ENCODE measurements at regions not wholly inside any gene's neighbourhood (a gene's known extent, or its start where the extent isn't known, plus 50 kb on each side); places are given as distances from the start of the nearest gene placed in this dataset.

DNA sequence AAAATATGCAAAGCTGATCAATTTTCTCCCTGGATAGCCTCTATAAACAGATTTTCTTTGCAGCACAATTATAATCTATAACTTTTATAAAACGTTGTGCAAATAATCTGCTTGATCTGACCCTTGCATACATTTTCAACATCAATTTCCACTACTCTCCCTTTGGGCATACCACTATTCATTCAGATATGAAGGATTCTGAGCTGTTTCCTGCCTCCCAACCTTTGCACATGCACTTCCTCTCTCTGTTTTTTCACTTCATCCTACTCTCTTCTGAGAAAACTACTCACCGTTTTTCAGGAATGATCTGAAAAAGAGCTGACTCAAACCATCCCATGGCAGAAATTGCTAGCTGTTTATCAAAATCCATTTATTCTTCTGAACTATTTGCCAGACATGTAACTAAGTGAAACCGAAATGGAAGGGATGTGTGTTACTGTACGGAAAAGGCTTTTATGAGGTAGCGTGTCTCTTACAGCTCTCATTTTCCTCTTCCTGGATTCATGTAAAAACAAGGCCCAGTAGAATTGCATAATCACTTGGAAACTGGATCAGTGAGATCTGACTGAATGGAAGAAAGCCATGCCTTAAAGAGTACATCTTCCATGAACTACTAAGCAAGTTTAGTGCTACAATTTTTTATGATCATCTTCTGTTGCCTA is 1447.3 kb upstream of the MIR17HG start:
- no peak for DNase-seq (ENCODE audit: low spot score)

DNA sequence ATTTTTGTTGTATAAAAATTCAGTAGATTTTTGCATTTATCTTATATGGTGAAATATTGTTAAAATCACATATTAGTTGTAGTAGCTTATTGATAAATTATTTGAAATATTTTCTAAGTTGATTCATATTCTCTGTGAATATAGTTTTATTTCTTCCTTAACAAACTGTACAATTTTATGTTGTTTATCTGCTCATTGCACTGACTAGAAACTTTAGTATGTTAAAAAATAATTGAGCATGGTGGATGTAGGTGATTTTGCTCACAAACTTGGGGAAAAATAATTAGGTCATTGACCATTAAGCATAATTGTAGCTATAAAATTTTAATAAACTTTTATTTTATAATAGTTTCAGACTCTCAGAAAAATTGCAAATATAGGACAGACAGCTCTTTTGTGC is 1445.3 kb upstream of the MIR17HG start:
- DNase-seq (ENCODE audit: low spot score) = no peak

- no peak for DNase-seq (ENCODE audit: low spot score)
Observed at GRCh38 chr13:89903115-89903514, 1444.4 kb upstream of the MIR17HG start.

DNA sequence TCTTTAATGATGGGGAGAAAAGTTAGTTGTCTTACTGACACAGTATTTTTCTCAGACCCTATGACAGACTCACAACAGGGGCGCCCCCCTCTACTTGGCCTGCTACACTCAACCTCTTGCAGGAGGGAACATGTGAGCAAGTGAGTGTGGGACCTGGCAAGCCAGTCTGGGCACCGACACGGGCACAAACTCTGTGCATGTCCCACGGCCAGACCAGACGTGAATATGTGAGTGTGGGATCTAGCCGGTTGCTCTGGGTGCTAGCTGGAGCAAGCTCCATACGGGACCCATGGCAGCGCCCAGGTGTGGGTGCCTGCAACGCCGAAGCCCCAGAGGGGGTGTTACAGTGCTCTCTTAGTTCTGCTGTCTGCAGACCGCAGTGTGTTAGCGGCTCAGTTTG is 1437.3 kb upstream of the MIR17HG start:
- DNase-seq (ENCODE audit: low spot score) = no peak

DNA sequence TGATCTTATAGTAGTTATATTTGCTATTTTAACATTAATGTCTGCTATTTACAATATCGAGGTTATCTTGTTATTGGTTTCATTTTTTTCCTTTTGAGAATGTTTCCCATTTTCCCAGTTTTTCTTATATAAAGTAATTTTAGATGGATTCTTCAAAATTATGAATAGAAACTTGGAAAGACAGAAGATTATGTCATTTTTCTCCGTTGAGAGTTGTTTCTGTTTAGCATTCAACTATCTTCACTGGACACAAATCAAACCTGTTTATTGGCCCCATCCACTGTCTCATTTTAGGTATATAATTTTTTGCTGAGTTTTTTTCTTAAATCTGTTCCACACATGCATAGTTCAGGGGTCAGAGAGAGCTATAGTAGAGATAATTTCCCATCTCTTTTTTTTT is 1430.9 kb upstream of the MIR17HG start:
- DNase-seq (ENCODE audit: low spot score) = no peak

GRCh38 chr13:89920461-89920860 is 1427.0 kb upstream of the MIR17HG start:
- DNase-seq (ENCODE audit: low spot score) = no peak

DNA sequence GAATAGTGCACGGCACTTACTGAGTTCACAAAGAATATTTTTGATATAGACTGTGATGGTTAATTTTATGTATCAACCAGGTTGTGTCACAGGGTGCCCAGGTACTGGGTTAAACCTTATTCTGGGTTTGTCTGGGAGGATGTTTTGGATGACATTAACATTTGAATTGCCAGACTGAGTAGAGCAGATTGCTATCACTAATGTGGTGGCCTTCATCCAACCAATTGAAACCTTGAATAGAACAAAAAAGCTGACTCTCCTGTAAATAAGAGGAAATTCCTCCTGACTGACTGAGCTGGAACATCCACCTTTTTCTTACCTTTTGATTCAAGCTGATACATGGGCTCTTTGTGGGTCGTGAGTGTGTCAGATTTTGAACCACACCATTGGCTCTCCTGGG is 1424.4 kb upstream of the MIR17HG start:
- no peak for DNase-seq (ENCODE audit: low spot score)

DNA sequence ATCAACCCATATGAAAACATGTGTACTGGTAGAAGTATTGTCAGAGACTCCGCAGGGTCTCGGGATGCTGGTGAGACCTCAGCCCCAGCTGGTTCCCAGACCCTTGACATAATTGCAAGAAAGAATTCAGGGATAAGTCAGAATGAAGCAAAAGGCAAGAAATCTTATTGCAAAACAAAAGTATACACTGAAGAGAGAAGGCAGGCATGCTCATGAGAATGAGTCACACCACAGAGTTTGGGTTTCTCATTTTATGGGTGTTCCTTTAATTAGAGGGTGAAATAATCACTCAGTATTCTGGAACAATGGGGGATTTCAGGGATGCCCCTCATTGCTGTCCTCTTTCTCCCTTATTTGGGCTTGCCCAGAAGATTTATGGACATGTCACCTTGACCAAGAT is 1423.8 kb upstream of the MIR17HG start:
- no peak for DNase-seq (ENCODE audit: low spot score)

DNA sequence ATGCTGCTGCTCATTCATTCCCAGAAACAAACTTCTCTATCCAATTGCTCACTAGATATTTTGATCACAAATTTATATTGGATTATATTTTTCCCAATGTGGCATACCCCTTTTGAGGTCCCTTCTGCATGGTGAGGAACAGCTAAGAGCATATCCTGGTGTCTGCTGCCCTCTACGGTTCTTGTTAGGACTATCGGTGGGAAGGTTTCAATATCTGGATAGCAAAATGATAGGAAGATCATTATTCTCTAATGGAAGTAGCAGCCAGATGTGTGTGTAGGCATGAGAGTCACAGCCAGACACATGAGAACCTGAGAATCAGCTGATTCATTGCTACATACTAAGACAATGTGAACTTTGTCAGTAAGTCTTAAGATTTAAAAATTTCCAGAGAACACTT is 1422.4 kb upstream of the MIR17HG start:
- no peak for DNase-seq (ENCODE audit: low spot score)

DNA sequence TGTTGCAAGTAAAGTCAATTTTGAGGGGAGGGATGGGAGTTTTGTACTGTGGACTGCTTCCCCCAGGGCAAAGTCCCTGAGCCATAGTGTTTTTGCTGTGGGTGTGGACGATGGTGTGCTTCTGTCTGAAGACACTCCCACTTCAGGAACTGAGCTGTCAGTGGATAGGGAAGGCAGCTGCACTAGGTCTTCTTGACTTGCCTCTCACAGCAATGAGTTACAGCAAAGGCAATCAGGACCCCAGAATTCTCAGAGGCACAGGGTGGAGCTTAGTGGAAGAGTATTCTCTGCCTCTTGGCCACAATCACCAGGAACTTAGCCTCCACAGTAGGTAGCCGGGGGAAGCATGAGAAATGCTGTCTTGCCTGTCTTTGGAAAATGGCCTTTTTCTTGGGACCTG is 1416.6 kb upstream of the MIR17HG start:
- DNase-seq (ENCODE audit: low spot score) = no peak

- no peak for DNase-seq (ENCODE audit: low spot score)
Observed at GRCh38 chr13:89932902-89933301, 1414.6 kb upstream of the MIR17HG start.

- no peak for DNase-seq (ENCODE audit: low spot score)
Observed at GRCh38 chr13:89936256-89936655, 1411.2 kb upstream of the MIR17HG start.

- no peak for DNase-seq (ENCODE audit: low spot score)
Observed at GRCh38 chr13:89937420-89937819, 1410.1 kb upstream of the MIR17HG start.

GRCh38 chr13:89940383-89940782 is 1407.1 kb upstream of the MIR17HG start:
- no peak for DNase-seq (ENCODE audit: low spot score)

DNA sequence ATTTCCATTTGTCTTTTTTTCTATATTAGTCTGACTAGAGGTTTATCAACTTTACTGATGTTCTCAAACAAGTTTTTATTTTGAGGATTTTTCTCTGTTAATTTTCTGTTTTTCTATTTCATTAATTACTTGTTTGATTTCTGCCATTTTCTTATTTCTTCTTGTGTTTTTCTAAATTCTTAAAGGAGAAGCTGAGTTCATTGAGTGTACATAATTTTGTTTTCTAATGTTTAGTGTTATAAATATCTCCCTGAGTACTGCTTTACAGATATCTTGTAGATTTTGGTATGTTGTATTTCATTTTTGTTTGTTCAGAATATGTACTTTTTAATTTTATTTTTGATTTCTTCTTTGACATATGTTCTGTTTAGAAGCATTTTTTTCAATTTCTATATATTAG is 1404.3 kb upstream of the MIR17HG start:
- DNase-seq (ENCODE audit: low spot score) = no peak

- no peak for DNase-seq (ENCODE audit: low spot score)
Observed at GRCh38 chr13:89950225-89950624, 1397.3 kb upstream of the MIR17HG start.

DNA sequence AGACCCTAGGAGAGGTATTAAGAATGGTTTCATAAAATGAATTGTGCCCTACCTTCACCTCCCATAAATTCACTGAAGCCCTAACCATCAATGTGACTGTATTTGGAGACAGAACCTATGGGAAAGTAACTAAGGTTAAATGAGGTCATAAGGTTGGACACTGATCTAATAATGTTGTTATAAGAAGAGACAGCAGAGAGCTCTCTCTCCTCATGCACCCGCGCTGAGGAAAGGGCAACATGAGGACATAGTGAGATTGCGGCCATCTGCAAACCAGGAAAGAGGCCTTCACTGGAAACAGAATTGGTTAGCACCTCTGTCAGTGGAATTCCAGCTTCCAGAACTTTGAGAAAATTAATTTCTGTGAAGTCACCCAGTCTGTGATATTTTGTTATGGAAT is 1396.1 kb upstream of the MIR17HG start:
- no peak for DNase-seq (ENCODE audit: low spot score)

DNA sequence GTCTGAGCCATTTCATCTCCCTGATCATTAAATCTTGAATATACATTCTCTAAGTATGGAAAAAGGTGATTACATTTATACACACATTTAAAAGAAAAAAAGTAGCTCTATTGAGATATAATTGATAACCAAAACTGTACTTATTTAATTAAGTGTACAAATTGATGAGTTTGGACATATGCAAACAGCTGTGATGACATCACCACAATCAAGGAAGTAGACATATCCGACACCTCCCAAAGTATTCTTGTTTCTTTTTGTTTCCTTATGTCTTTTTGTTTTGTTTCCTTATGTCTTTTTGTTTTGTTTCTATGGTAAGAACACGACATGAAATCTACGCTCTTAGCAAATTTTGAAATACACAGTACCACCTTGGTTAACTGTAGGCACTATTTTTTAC is 1393.9 kb upstream of the MIR17HG start:
- no peak for DNase-seq (ENCODE audit: low spot score)

DNA sequence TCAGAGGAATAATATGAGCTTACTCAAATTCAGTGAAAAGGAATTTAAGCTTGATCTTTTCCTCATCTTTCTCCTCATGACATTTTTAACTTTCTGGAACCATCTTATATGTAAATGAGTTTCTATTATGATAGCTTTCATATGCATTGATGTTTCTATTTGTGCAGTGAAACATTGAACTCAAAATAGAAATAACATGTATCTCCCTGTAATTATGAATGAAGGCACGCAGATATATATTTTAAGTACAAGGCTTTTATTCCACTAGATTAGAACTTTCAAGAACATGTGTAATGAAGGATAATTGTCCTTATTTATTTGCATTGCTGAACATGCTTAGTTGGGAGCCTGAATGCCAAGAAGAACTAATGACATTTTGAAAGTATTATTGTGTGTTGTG is 1391.7 kb upstream of the MIR17HG start:
- DNase-seq (ENCODE audit: low spot score) = no peak

DNA sequence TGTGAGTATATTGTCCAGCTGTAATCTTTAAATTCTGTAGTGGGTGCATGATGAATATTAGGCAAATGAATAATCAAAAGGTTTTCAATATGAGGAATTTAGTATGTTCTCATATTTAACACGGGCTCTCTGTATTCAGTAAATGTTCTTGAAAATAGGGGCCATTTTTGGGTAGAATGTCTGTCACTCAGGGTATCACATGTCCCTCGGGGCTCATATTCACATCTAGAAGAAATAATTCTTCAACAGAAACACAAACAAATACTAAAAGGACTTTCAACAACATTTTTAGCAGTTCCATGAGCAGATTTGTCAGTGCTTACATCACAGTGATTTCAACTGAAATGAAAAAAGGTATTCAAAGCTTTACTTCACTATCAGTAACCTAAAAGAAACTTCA is 1388.4 kb upstream of the MIR17HG start:
- DNase-seq (ENCODE audit: low spot score) = no peak

- no peak for DNase-seq (ENCODE audit: low spot score)
Observed at GRCh38 chr13:89965252-89965651, 1382.2 kb upstream of the MIR17HG start.

GRCh38 chr13:89966524-89966923 is 1381.0 kb upstream of the MIR17HG start:
- DNase-seq (ENCODE audit: low spot score) = no peak

GRCh38 chr13:89967701-89968100 is 1379.8 kb upstream of the MIR17HG start:
- no peak for DNase-seq (ENCODE audit: low spot score)

- no peak for DNase-seq (ENCODE audit: low spot score)
Observed at GRCh38 chr13:89968470-89968869, 1379.0 kb upstream of the MIR17HG start.

GRCh38 chr13:89970353-89970709 is 1377.2 kb upstream of the MIR17HG start:
- no peak for DNase-seq (ENCODE audit: low spot score)
